ENCODE measurements at regions not wholly inside any gene's neighbourhood (a gene's known extent, or its start where the extent isn't known, plus 50 kb on each side); places are given as distances from the start of the nearest gene placed in this dataset.

GRCh38 chr13:58992478-58993042 is 1171.2 kb downstream of the DIAPH3 start:
- TF ChIP-seq GATA2 (IDR thresholded peaks at IDR 0.05; ENCODE audit: low read depth, low read length) = no peak
- TF ChIP-seq GATA3 (IDR thresholded peaks at IDR 0.05; ENCODE audit: low read depth, low read length) = no peak

All from SH-SY5Y (cell line).